ENCODE measurements at regions not wholly inside any gene's neighbourhood (a gene's known extent, or its start where the extent isn't known, plus 50 kb on each side); places are given as distances from the start of the nearest gene placed in this dataset.

GRCh38 chr14:83129496-83129895 is 1595.8 kb upstream of the SEL1L start:
- TF ChIP-seq POLR2A (IDR thresholded peaks at IDR 0.05) = no peak
- TF ChIP-seq, protein P1, sequence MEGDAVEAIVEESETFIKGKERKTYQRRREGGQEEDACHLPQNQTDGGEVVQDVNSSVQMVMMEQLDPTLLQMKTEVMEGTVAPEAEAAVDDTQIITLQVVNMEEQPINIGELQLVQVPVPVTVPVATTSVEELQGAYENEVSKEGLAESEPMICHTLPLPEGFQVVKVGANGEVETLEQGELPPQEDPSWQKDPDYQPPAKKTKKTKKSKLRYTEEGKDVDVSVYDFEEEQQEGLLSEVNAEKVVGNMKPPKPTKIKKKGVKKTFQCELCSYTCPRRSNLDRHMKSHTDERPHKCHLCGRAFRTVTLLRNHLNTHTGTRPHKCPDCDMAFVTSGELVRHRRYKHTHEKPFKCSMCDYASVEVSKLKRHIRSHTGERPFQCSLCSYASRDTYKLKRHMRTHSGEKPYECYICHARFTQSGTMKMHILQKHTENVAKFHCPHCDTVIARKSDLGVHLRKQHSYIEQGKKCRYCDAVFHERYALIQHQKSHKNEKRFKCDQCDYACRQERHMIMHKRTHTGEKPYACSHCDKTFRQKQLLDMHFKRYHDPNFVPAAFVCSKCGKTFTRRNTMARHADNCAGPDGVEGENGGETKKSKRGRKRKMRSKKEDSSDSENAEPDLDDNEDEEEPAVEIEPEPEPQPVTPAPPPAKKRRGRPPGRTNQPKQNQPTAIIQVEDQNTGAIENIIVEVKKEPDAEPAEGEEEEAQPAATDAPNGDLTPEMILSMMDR (IDR thresholded peaks at IDR 0.05) = no peak

All from ovary (tissue), 3 donors.